NAMALWA (cell line): ENCODE measurements at regions not wholly inside any gene's neighbourhood (a gene's known extent, or its start where the extent isn't known, plus 50 kb on each side); places are given as distances from the start of the nearest gene placed in this dataset.
"Not testable (repeated sequence)": the region's sequence is repeated elsewhere in the genome, so short reads cannot be mapped to it uniquely, and the experiment has no call there.

ENCODE experiments used
- DNase-seq: peaks from one replicate; pipeline ENCODE4 v3.0.0-alpha.2; 2015; ENCODE audit warnings: low spot score

GRCh38 chr15:47124430-47125102 is 592.7 kb upstream of the SEMA6D start:
- DNase-seq, result no peak

- no peak for DNase-seq
Observed at GRCh38 chr15:47129033-47129432, 588.3 kb upstream of the SEMA6D start.

GRCh38 chr15:47131450-47131849 is 585.9 kb upstream of the SEMA6D start:
- not testable (repeated sequence) for DNase-seq

- DNase-seq, result no peak
Observed at GRCh38 chr15:47135267-47135666, 582.0 kb upstream of the SEMA6D start.

GRCh38 chr15:47136236-47136635 is 581.1 kb upstream of the SEMA6D start:
- no peak for DNase-seq

GRCh38 chr15:47139965-47140364 is 577.3 kb upstream of the SEMA6D start:
- DNase-seq, result no peak

- DNase-seq, result no peak
Observed at GRCh38 chr15:47157827-47158226, 559.5 kb upstream of the SEMA6D start.

GRCh38 chr15:47158573-47158972 is 558.7 kb upstream of the SEMA6D start:
- DNase-seq, result no peak

GRCh38 chr15:47177177-47177576 is 540.1 kb upstream of the SEMA6D start:
- no peak for DNase-seq

GRCh38 chr15:47179988-47180387 is 537.3 kb upstream of the SEMA6D start:
- no peak for DNase-seq

- no peak for DNase-seq
Observed at GRCh38 chr15:47182818-47183217, 534.5 kb upstream of the SEMA6D start.

GRCh38 chr15:47184003-47184907 is 533.0 kb upstream of the SEMA6D start:
- no peak for DNase-seq

GRCh38 chr15:47184908-47185801 is 532.1 kb upstream of the SEMA6D start:
- DNase-seq, result no peak

- DNase-seq, result no peak
Observed at GRCh38 chr15:47186075-47186474, 531.2 kb upstream of the SEMA6D start.

GRCh38 chr15:47188758-47189507 is 528.4 kb upstream of the SEMA6D start:
- DNase-seq, result no peak

GRCh38 chr15:47194718-47195117 is 522.6 kb upstream of the SEMA6D start:
- peak; percentile 30 for DNase-seq

GRCh38 chr15:47196048-47196447 is 521.3 kb upstream of the SEMA6D start:
- DNase-seq, result peak; percentile 76

GRCh38 chr15:47203993-47204392 is 513.3 kb upstream of the SEMA6D start:
- no peak for DNase-seq

- no peak for DNase-seq
Observed at GRCh38 chr15:47206358-47206978, 510.8 kb upstream of the SEMA6D start.

GRCh38 chr15:47209591-47209990 is 507.7 kb upstream of the SEMA6D start:
- DNase-seq, result no peak
